Stimulated activated naive CD4-positive, alpha-beta T cell treated with Interleukin-2 at 50 U/mL for 16 hours (primary cell): ENCODE measurements at regions not wholly inside any gene's neighbourhood (a gene's known extent, or its start where the extent isn't known, plus 50 kb on each side); places are given as distances from the start of the nearest gene placed in this dataset.

Experiments used
- DNase-seq: peaks from one replicate; lab custom pipeline; 2025; lab: John Stamatoyannopoulos, UW

- DNase-seq = no peak
Observed at GRCh38 chr20:39698752-39699151, 736.6 kb downstream of the DHX35 start.

- DNase-seq = no peak
Observed at GRCh38 chr20:39691151-39691862, 729.2 kb downstream of the DHX35 start.

GRCh38 chr20:39676857-39677391, 714.8 kb downstream of the DHX35 start:
- no peak for DNase-seq

GRCh38 chr20:39676241-39676640, 714.1 kb downstream of the DHX35 start:
- no peak for DNase-seq

- no peak for DNase-seq
Observed at GRCh38 chr20:39674842-39675241, 712.7 kb downstream of the DHX35 start.

GRCh38 chr20:39670988-39671387, 708.8 kb downstream of the DHX35 start:
- no peak for DNase-seq

- DNase-seq = no peak
Observed at GRCh38 chr20:39669659-39670058, 707.5 kb downstream of the DHX35 start.

GRCh38 chr20:39668038-39668437, 705.9 kb downstream of the DHX35 start:
- no peak for DNase-seq

- DNase-seq = no peak
Observed at GRCh38 chr20:39661833-39662232, 699.7 kb downstream of the DHX35 start.

- DNase-seq = no peak
Observed at GRCh38 chr20:39660965-39661364, 698.8 kb downstream of the DHX35 start.

- no peak for DNase-seq
Observed at GRCh38 chr20:39660226-39660625, 698.1 kb downstream of the DHX35 start.

- DNase-seq = no peak
Observed at GRCh38 chr20:39658662-39659409, 696.7 kb downstream of the DHX35 start.

- DNase-seq = no peak
Observed at GRCh38 chr20:39654171-39654570, 692.0 kb downstream of the DHX35 start.

- no peak for DNase-seq
Observed at GRCh38 chr20:39651645-39652325, 689.6 kb downstream of the DHX35 start.

- no peak for DNase-seq
Observed at GRCh38 chr20:39646874-39647413, 684.8 kb downstream of the DHX35 start.

GRCh38 chr20:39645131-39645530, 683.0 kb downstream of the DHX35 start:
- DNase-seq = no peak

GRCh38 chr20:39643292-39643691, 681.1 kb downstream of the DHX35 start:
- no peak for DNase-seq

GRCh38 chr20:39641423-39641822, 679.3 kb downstream of the DHX35 start:
- DNase-seq = no peak

GRCh38 chr20:39640147-39640546, 678.0 kb downstream of the DHX35 start:
- DNase-seq = no peak

GRCh38 chr20:39638731-39639130, 676.6 kb downstream of the DHX35 start:
- DNase-seq = no peak

- no peak for DNase-seq
Observed at GRCh38 chr20:39633689-39634088, 671.5 kb downstream of the DHX35 start.

GRCh38 chr20:39632757-39633156, 670.6 kb downstream of the DHX35 start:
- no peak for DNase-seq
